HEK293T (cell line): ENCODE measurements at regions not wholly inside any gene's neighbourhood (a gene's known extent, or its start where the extent isn't known, plus 50 kb on each side); places are given as distances from the start of the nearest gene placed in this dataset.

Experiments
- ARNT ChIP-seq: fragments of 450-650 bp; IDR thresholded peaks from 2 replicates; pipeline ENCODE4 v1.6.1; 2017; ENCODE audit warnings: mild to moderate bottlenecking
- BHLHE40 ChIP-seq: fragments of 450-650 bp; IDR thresholded peaks from 2 replicates; pipeline ENCODE4 v1.6.1; 2016; ENCODE audit warnings: mild to moderate bottlenecking, moderate library complexity, borderline replicate concordance
- FOXA1 ChIP-seq: fragments of 450-650 bp; IDR thresholded peaks from 2 replicates; pipeline ENCODE4 v1.6.1; 2016; ENCODE audit warnings: mild to moderate bottlenecking
- FOXK2 ChIP-seq: fragments of 450-650 bp; IDR thresholded peaks from 2 replicates; pipeline ENCODE4 v1.6.1; 2016; ENCODE audit warnings: mild to moderate bottlenecking
- FOXM1 ChIP-seq: fragments of 450-650 bp; IDR thresholded peaks from 2 replicates; pipeline ENCODE4 v1.6.1; 2017; ENCODE audit warnings: mild to moderate bottlenecking, borderline replicate concordance
- HDGF ChIP-seq: fragments of 450-650 bp; IDR thresholded peaks from 2 replicates; pipeline ENCODE4 v1.6.1; 2017; ENCODE audit warnings: antibody characterized with exemption, borderline replicate concordance
- L3MBTL2 ChIP-seq: fragments of 450-650 bp; conservative IDR thresholded peaks from 2 replicates; pipeline ENCODE4 v1.6.1; 2016; ENCODE audit warnings: mild to moderate bottlenecking
- NFRKB ChIP-seq: fragments of 450-650 bp; IDR thresholded peaks from 2 replicates; pipeline ENCODE4 v1.6.1; 2016; ENCODE audit warnings: mild to moderate bottlenecking, moderate library complexity
- SP1 ChIP-seq: fragments of 450-650 bp; IDR thresholded peaks from 2 replicates; pipeline ENCODE4 v1.6.1; 2017
- TARDBP ChIP-seq: fragments of 450-650 bp; IDR thresholded peaks from 2 replicates; pipeline ENCODE4 v1.6.1; 2016
- ZNF384 ChIP-seq: fragments of 450-650 bp; IDR thresholded peaks from 2 replicates; pipeline ENCODE4 v1.6.1; 2016
- TF ChIP-seq, protein P1 (sequence below): fragments of 450-650 bp; IDR thresholded peaks from 2 replicates; pipeline ENCODE4 v1.6.1; 2016

- no peak for TF ChIP-seq HDGF
- no peak for TF ChIP-seq FOXK2
- TF ChIP-seq L3MBTL2: no peak
- TF ChIP-seq ARNT: no peak
- TF ChIP-seq NFRKB: no peak
- TF ChIP-seq SP1: no peak
- TF ChIP-seq ZNF384: no peak
- TF ChIP-seq, protein P1, sequence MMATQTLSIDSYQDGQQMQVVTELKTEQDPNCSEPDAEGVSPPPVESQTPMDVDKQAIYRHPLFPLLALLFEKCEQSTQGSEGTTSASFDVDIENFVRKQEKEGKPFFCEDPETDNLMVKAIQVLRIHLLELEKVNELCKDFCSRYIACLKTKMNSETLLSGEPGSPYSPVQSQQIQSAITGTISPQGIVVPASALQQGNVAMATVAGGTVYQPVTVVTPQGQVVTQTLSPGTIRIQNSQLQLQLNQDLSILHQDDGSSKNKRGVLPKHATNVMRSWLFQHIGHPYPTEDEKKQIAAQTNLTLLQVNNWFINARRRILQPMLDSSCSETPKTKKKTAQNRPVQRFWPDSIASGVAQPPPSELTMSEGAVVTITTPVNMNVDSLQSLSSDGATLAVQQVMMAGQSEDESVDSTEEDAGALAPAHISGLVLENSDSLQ: no peak
- no peak for TF ChIP-seq FOXA1
- TF ChIP-seq FOXM1: no peak
- no peak for TF ChIP-seq TARDBP
- TF ChIP-seq BHLHE40: no peak
Measured at GRCh38 chr5:52702877-52703276, 84.8 kb upstream of the ITGA1 start.
